ENCODE measurements at regions not wholly inside any gene's neighbourhood (a gene's known extent, or its start where the extent isn't known, plus 50 kb on each side); places are given as distances from the start of the nearest gene placed in this dataset.

GRCh38 chr22:47724751-47725150, 962.3 kb downstream of the TBC1D22A start:
- DNase-seq: no peak

GRCh38 chr22:47724030-47724429, 961.6 kb downstream of the TBC1D22A start:
- DNase-seq: no peak

DNA sequence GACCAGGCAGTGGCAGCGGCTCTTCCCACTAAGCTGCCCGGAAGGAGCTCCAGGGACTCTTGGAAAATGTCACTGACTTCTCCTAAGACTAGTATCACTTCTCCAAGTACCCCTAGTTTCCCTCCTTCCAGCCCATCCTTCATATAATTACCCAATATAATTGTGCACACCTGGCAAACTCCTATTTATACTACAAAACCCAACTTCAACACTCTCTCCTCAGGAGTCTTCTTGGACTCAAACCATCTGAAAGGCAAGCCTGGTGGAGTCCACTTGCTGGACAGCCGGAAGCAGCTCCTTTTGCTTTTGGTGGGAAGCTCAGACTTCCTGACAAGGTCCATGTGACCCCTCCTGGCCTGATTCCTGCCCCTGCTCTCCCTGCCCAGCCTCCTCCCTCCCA, 955.9 kb downstream of the TBC1D22A start:
- no peak for DNase-seq

- DNase-seq: no peak
Measured at GRCh38 chr22:47716890-47717615, 954.6 kb downstream of the TBC1D22A start.

- DNase-seq: no peak
Measured at GRCh38 chr22:47715866-47716578, 953.6 kb downstream of the TBC1D22A start.

- no peak for DNase-seq
Measured at GRCh38 chr22:47713941-47714340, 951.5 kb downstream of the TBC1D22A start.

- no peak for DNase-seq
Measured at GRCh38 chr22:47710135-47710534, 947.7 kb downstream of the TBC1D22A start.

- no peak for DNase-seq
Measured at GRCh38 chr22:47705350-47705749, 942.9 kb downstream of the TBC1D22A start.

DNA sequence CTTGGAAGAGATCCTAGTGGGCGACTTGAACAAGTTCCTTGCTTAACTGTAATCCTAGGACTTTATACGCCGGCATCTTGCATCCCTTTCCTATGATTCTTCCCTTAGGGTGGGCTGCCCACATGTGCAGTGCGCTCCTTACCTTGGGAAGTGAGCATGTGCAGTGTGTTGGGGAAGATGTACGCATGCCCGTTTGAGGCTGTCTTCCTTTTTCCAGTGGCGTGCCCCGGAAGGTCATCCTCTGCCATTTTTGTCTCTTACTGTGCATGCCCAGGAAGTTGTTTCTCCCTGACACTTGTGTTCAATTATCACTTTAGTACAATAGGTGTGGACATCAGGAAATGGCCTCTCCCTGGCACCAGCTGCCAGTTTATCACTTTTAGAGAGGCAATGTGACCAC, 936.5 kb downstream of the TBC1D22A start:
- DNase-seq: no peak

DNA sequence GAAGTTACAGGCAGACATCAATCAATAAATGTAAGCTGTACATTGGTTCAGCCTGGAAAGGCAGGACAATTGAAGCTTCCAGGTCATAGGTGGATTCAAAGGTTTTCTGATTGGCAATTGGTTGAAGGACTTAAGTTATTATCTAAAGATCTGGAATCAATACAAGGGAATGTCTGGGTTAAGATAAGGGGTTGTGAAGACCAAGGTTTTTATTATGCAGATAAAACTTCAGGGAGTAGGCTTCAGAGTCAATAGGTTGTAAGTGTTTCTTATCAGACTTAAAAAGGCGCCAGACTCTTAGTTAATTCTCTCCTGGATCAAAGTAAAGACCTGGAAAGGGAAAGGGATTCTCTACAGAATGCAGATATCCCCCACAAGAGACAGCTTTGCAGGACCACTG, 935.4 kb downstream of the TBC1D22A start:
- DNase-seq: no peak

- no peak for DNase-seq
Measured at GRCh38 chr22:47696776-47697175, 934.3 kb downstream of the TBC1D22A start.

- DNase-seq: no peak
Measured at GRCh38 chr22:47695176-47695575, 932.7 kb downstream of the TBC1D22A start.

GRCh38 chr22:47694536-47695130, 932.2 kb downstream of the TBC1D22A start:
- DNase-seq: no peak

- DNase-seq: no peak
Measured at GRCh38 chr22:47693606-47694005, 931.2 kb downstream of the TBC1D22A start.

DNA sequence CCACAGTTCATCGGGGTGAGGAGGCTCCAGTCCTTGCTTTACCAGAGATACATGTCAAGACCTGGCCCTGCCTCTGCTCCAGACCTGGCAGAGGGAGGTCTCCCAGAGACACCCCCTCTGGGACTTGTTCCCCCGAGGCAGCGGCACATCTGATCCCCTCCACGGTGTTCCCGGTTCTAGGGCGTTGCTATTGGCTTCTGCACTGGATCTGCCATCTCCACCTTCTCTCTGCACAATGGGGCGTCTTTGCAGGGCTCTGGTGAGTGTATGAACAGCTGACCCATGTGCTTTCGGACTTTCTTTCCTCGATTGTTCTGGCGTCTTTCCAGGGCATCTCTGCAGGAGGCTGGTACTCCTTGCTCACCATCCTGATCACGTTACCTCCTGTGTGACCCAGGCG, 930.4 kb downstream of the TBC1D22A start:
- DNase-seq: no peak

- DNase-seq: no peak
Measured at GRCh38 chr22:47691152-47691895, 928.9 kb downstream of the TBC1D22A start.

DNA sequence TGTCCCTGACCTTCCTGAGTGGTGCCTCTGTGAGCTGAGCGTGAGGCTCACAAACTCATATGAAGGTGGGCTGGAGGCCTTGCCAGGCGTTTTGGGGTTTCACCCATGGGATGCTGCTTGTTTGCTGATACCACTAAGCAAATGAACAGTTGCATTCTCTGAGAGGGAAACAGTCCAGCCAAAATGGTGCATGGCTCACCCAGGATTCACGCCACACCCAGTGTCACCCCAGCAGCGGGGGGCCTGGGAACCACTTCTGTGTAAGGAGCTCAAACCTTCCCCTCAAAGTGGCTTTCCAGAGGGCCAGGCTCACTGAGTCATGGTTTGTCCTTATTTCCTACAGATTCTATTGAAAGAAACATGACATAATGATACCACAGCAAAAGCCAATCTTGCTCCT, 928.1 kb downstream of the TBC1D22A start:
- no peak for DNase-seq

DNA sequence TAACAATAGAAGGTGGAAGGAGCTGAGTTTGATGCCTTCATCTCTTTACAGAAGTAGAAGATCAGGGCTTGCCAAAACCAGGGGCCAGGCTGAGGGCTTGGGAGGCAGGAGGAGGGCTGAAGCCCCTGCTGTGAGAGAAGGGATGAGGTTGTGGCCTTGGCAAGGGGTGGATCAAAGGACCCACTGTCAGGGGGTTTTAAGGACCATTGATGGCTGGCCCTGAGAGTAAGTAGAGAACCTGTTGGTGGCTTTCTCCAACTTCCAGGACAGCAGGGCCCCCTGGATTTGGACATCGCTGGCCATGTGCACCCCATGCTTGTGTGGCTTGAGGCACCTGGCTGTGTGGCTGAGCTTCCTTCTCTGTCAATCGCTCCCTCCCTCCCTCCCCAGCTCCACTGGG, 927.7 kb downstream of the TBC1D22A start:
- no peak for DNase-seq

- DNase-seq: no peak
Measured at GRCh38 chr22:47687776-47688175, 925.3 kb downstream of the TBC1D22A start.

DNA sequence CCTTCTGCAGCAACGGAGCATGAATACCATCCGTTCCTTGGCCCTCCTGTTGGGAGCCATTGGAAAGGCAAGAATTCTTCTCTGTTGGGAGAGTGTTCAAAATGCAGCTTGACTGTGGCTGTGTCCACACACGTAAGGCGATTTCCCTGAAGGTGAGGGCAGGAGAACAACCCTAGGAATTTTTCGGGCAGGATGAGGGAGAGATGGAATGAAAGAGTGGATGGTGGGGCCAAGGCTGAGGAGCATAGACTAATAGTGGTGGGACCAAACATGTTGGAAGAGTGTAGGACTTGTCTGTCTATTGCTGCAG, 924.9 kb downstream of the TBC1D22A start:
- DNase-seq: no peak

DNA sequence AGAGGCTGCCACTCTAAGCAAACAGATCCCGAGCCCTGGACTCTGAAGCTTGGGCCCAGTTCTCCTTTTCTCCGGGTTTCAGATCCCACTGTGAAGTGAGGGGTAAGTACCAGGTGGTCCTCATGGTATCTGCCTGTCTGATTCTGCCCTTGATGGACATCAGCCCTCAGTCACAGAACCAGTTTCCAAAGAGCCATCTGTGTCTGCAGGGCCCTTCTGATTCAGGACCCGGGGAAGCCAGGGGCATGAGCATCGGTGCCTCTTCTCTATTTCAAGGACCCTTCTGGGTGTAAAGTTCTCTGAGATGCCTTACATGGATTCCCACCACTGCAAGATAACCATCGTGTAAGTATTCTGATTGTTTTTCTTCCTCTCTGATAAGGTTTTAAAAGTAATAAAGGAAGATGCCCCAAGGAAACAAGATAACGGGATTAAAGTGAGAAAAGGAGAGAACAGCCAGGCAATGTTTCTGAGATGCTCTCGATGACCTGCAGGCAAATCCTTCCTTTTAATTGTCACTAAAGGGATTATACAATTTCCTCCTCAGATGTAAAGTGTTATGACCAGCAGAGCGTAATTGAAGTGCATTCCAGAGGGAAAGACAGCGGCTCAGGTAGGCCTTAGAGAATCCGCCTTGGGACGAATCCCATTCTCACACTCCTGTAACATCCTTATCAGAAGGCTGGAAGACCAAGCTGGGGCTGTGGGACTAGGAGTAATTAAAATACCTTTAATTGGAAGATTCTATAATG, 924.3 kb downstream of the TBC1D22A start:
- DNase-seq: no peak

DNA sequence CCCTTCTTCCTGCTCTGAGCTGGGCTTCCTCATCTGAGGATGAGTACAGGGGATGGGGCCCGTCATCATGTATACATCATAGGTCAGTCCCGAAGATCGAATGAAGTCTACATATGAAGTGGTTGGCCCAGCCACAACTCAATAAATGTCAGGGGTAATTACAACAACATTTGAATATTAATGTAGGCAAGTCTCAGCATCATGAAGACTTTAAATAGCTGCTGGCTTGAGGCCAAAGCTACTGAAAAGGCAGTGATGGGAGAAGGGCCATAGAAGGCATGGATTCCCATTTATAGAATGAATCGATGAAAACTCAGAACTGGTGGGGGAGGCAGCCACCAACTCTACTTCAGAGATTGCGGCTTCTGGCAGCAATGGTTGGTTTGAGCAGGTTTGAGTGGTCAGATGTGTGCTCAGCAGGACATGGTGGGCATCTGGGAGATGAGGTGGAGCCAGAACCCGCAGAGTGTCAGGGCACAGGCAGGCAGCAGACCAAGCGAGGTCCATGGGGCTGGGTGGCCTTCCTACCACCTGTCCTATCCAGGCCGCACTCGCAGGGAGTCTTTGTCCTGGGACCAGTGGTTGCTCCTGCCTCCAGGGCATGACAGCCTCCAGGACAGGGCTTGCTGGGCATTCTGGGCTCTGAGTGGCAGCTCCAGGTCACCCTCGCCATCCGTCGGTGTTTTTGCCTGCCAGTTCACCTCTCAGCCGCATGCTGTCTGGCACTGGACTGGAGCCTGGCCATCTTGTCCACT, 919.1 kb downstream of the TBC1D22A start:
- DNase-seq: no peak
